ENCODE measurements at regions not wholly inside any gene's neighbourhood (a gene's known extent, or its start where the extent isn't known, plus 50 kb on each side); places are given as distances from the start of the nearest gene placed in this dataset.

DNA sequence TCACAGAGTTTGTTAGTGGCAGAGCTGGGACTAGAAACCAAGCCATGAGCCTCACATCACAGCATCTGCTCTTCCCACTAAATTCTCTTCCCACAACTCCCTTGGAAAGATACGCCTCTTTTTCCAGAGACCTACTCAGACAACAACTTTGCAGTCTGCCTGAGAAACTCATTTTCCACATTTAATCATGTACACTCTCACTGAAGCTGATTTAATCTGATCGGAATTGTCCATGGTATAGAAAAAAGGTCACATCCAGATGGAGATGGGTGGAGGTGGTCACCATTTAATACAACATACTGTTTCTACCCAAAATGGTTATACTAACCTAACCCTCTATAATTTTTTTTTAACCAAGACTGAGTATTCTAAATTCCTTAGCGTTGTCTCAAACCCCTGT, 366.2 kb downstream of the ENC1 start:
- DNase-seq (ENCODE audit: low read depth in 2 of 2) = no peak
- TF ChIP-seq, protein P1, sequence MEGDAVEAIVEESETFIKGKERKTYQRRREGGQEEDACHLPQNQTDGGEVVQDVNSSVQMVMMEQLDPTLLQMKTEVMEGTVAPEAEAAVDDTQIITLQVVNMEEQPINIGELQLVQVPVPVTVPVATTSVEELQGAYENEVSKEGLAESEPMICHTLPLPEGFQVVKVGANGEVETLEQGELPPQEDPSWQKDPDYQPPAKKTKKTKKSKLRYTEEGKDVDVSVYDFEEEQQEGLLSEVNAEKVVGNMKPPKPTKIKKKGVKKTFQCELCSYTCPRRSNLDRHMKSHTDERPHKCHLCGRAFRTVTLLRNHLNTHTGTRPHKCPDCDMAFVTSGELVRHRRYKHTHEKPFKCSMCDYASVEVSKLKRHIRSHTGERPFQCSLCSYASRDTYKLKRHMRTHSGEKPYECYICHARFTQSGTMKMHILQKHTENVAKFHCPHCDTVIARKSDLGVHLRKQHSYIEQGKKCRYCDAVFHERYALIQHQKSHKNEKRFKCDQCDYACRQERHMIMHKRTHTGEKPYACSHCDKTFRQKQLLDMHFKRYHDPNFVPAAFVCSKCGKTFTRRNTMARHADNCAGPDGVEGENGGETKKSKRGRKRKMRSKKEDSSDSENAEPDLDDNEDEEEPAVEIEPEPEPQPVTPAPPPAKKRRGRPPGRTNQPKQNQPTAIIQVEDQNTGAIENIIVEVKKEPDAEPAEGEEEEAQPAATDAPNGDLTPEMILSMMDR (IDR thresholded peaks at IDR 0.05; ENCODE audit: low read depth, low read length) = no peak
- no peak overlapping the region for H3K4me3 ChIP-seq (replicated peaks in 1 of 2; ENCODE audit: low read depth in 2 of 2, low read length in 2 of 2)

DNA sequence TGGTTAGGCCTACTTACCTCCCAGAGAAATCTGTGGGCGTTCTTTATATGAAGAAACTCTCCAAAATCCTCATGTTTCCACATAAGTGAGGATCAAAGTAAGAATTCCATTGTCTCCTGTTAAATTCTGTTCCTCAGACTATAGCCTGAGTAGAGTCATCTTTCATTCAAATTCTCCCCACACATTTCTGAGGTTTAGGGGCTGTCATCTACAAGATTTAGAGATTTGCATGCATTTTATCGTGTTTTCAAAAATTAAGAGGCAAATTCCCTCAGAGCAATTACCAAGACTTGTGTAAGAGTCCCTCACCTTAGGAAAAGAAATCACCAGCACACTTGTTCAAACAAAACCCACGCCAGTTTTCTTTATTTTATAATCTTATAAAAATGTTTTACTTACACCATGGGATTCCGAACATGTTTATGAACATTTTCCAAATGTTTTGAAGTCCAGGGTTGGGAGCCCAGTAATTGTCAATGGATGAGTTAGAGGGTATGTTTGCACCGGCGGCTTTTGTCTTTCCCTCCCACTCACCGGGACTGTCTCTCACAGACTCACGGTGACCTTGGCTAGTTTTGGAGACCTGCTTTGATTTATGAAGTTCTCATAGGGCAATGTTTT, 367.6 kb downstream of the ENC1 start:
- no peak overlapping the region for H3K4me3 ChIP-seq (replicated peaks in 1 of 2; ENCODE audit: low read depth in 2 of 2, low read length in 2 of 2)
- TF ChIP-seq, protein P1 (IDR thresholded peaks at IDR 0.05; ENCODE audit: low read depth, low read length) = no peak
- no peak for DNase-seq (ENCODE audit: low read depth in 2 of 2)

DNA sequence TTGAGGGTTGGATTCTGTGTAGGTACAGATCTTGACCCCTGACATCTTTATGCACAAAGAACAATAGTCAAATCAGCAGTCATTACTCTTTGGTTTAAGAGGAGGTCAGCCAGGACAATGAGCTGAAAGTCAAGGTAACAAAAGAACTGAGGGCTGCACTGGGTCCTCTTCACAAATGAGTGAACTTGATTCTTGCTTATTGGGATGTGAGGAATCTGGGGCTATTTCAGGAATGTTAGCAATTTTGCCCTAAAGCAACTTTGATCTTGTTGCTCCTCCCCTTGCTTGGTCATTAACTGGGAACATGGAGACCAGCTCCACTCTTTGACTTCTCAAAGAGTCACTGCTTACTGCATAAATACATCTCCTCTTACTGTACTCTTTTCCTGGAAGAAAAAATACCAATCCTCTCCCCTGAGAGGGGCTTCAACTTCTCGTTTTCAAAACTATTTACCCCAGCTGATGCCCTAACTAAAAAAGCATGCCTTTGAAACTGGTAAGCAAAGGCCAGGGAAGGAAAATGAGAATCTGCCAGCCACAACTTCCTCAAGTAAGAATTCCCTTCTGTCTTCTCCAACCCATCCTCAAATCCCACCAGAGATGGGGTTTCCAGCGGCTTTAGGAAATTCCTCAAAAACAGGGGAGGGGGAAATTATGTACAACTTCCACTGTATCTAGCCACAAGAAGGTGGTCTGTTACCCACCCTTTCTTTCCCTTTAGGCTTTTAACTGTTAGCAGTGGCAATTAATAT, 368.3 kb downstream of the ENC1 start:
- no peak overlapping the region for H3K4me3 ChIP-seq (replicated peaks in 1 of 2; ENCODE audit: low read depth in 2 of 2, low read length in 2 of 2)
- TF ChIP-seq, protein P1 (IDR thresholded peaks at IDR 0.05; ENCODE audit: low read depth, low read length) = no peak
- DNase-seq (ENCODE audit: low read depth in 2 of 2) = peak in 1 of 2 donors; percentile 19

DNA sequence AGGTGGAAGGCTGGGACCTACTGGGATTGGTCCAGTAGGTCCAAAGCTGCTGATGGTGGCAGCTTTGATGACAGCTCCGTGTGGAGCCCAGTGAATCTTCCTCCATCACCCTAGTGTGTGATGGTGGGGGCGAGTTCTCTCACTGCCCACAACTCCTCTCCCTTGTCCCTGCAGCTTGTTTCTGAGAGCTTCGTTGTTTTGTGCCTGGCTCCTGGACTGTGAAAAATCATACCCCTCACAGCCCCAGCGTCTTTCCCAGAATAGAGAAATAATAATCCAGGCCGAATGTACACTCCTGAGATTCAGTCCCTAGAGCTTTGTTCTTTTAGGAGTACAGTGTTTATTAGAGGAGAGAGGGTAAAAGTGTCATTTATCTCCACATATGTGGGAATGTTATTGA, 372.2 kb downstream of the ENC1 start:
- no peak for DNase-seq (ENCODE audit: low read depth in 2 of 2)
- TF ChIP-seq, protein P1 (IDR thresholded peaks at IDR 0.05; ENCODE audit: low read depth, low read length) = no peak

DNA sequence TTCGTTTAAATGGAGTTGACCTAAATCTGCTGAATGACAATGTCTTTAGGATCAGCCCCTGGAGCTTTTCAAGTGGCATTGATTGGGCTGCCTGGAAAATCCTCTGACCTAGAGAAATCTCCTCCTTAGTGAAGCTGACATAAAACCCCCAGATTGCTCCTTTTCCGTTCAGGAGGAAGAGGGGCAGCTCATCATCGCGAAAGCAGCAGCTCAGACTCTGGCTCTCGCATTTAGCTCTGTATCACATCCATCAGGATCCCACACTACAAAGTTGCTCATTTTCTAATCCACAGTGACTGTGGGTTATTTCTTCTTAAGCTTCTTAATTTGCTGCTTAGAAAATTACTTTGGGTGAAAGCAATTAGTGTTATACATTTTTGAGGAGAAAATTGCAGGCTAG, 373.7 kb downstream of the ENC1 start:
- no peak overlapping the region for H3K4me3 ChIP-seq (replicated peaks in 1 of 2; ENCODE audit: low read depth in 2 of 2, low read length in 2 of 2)
- DNase-seq (ENCODE audit: low read depth in 2 of 2) = no peak
- TF ChIP-seq, protein P1 (IDR thresholded peaks at IDR 0.05; ENCODE audit: low read depth, low read length) = no peak

More for the DNA sequence above, 372.2 kb downstream of the ENC1 start:
- no peak overlapping the region for H3K4me3 ChIP-seq (replicated peaks in 1 of 2; ENCODE audit: low read depth in 2 of 2, low read length in 2 of 2)

DNA sequence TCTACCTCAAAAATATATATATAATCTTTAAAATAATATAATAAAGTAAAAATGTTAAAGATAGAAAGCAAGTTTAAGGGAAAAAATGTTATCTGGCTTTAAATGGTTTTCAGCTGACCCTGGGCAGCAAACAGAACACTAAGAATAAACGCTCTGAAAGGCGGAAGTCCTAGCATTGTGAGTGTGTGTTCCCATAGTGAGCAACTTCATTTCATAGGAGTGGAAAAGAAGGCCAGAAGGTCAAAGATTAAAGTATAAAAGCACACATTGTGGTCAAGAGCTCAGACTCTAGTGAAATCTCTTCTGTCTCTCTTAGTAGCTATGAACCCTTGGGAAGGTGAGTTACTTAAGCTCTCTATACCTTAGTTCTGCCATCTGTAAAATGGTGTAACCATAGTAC, 374.4 kb downstream of the ENC1 start:
- no peak overlapping the region for H3K4me3 ChIP-seq (replicated peaks in 1 of 2; ENCODE audit: low read depth in 2 of 2, low read length in 2 of 2)

More for the DNA sequence above, 374.4 kb downstream of the ENC1 start:
- no peak for DNase-seq (ENCODE audit: low read depth in 2 of 2)
- TF ChIP-seq, protein P1 (IDR thresholded peaks at IDR 0.05; ENCODE audit: low read depth, low read length) = no peak

Measured in cardiac fibroblast (primary cell).